HEK293 (cell line): ENCODE measurements at regions not wholly inside any gene's neighbourhood (a gene's known extent, or its start where the extent isn't known, plus 50 kb on each side); places are given as distances from the start of the nearest gene placed in this dataset.

Experiments used
- CTCF ChIA-PET: fragments of 350-600 bp; formaldehyde crosslinking; extraction: SDS; loops from one replicate; lab custom pipeline; 2021; ENCODE audit warnings: antibody characterized with exemption; lab: Yijun Ruan, JAX
- POLR2A ChIA-PET: fragments of 300-600 bp; formaldehyde crosslinking; extraction: SDS; loops from one replicate; lab custom pipeline; 2020; ENCODE audit warnings: antibody characterized with exemption, inconsistent platforms; lab: Yijun Ruan, JAX
- H3K27ac ChIP-seq: fragments of 200-500 bp; sonication (Bioruptor generic); 2 replicates; pipeline ENCODE4 v1.5.1; 2014; ENCODE audit warnings: low read depth, low read length, control low read depth, inconsistent platforms; ENCODE audit errors: extremely low read depth
- H3K36me3 ChIP-seq, 2 experiments: fragments of 200-500 bp in 1 of 2; sonication (Bioruptor generic) in 1 of 2; 1 replicate in 1 of 2; 2 replicates in 1 of 2; pipeline ENCODE4 v1.5.1; 2014 to 2017; ENCODE audit warnings: inconsistent platforms in 2 of 2, low read length in 2 of 2; ENCODE audit not compliant: control insufficient read depth in 2 of 2, insufficient read depth in 1 of 2
- H3K4me1 ChIP-seq: fragments of 200-500 bp; sonication (Bioruptor generic); 2 replicates; pipeline ENCODE4 v1.5.1; 2014; ENCODE audit warnings: mild to moderate bottlenecking, low read length, inconsistent platforms; ENCODE audit not compliant: control insufficient read depth, insufficient read depth
- H3K4me3 ChIP-seq: 2 replicates; pipeline ENCODE4 v1.5.1; 2011; ENCODE audit warnings: low read depth, mild to moderate bottlenecking, control low read depth, low read length, moderate library complexity
- H3K9me3 ChIP-seq: fragments of 200-500 bp; sonication (Bioruptor generic); 2 replicates; pipeline ENCODE4 v1.5.1; 2014; ENCODE audit warnings: low read depth, low read length, inconsistent platforms; ENCODE audit not compliant: control insufficient read depth, insufficient read depth
- GLI4 ChIP-seq: fragments of 450-650 bp; formaldehyde crosslinking; IDR thresholded peaks from 2 replicates; pipeline ENCODE4 v1.5.1; 2016; ENCODE audit warnings: missing biosample characterization, missing genetic modification characterization
- HIC1 ChIP-seq: fragments of 450-650 bp; formaldehyde crosslinking; IDR thresholded peaks from 2 replicates; pipeline ENCODE4 v1.5.1; 2016; ENCODE audit warnings: missing biosample characterization, missing genetic modification characterization
- HOXD13 ChIP-seq: sonication (generic); formaldehyde crosslinking; IDR thresholded peaks from 2 replicates; pipeline ENCODE4 v1.8.0; 2022; ENCODE audit warnings: missing genetic modification reagents, borderline replicate concordance
- PRDM10 ChIP-seq: fragments of 450-650 bp; formaldehyde crosslinking; IDR thresholded peaks from 2 replicates; pipeline ENCODE4 v1.5.1; 2016; ENCODE audit warnings: missing biosample characterization, missing genetic modification characterization
- TSHZ1 ChIP-seq: fragments of 450-650 bp; formaldehyde crosslinking; IDR thresholded peaks from 2 replicates; pipeline ENCODE4 v1.5.1; 2016; ENCODE audit warnings: missing biosample characterization, missing genetic modification characterization, borderline replicate concordance
- ZBTB48 ChIP-seq: fragments of 450-650 bp; formaldehyde crosslinking; IDR thresholded peaks from 2 replicates; pipeline ENCODE4 v1.5.1; 2016; ENCODE audit warnings: missing biosample characterization, missing genetic modification characterization
- ZBTB7A ChIP-seq: fragments of 450-650 bp; formaldehyde crosslinking; IDR thresholded peaks from 2 replicates; pipeline ENCODE4 v1.5.1; 2016; ENCODE audit warnings: low read depth, missing biosample characterization, missing genetic modification characterization
- ZNF2 ChIP-seq: fragments of 450-650 bp; formaldehyde crosslinking; IDR thresholded peaks from 2 replicates; pipeline ENCODE4 v1.5.1; 2016; ENCODE audit warnings: missing biosample characterization, missing genetic modification characterization
- ZNF23 ChIP-seq: fragments of 450-650 bp; formaldehyde crosslinking; IDR thresholded peaks from 2 replicates; pipeline ENCODE4 v1.5.1; 2016; ENCODE audit warnings: missing biosample characterization, missing genetic modification characterization, borderline replicate concordance
- ZNF394 ChIP-seq: fragments of 450-650 bp; formaldehyde crosslinking; IDR thresholded peaks from 2 replicates; pipeline ENCODE4 v1.5.1; 2016; ENCODE audit warnings: missing biosample characterization, missing genetic modification characterization, mild to moderate bottlenecking, moderate library complexity, borderline replicate concordance
- ZNF513 ChIP-seq: fragments of 450-650 bp; IDR thresholded peaks from 2 replicates; pipeline ENCODE4 v1.5.1; 2018; ENCODE audit warnings: missing biosample characterization, missing genetic modification characterization
- ZNF544 ChIP-seq: fragments of 450-650 bp; formaldehyde crosslinking; IDR thresholded peaks from 2 replicates; pipeline ENCODE4 v1.5.0; 2017; ENCODE audit warnings: missing biosample characterization, missing genetic modification characterization
- ZNF555 ChIP-seq: fragments of 450-650 bp; formaldehyde crosslinking; conservative IDR thresholded peaks from 2 replicates; pipeline ENCODE4 v1.5.1; 2017; ENCODE audit warnings: missing biosample characterization, mild to moderate bottlenecking, missing genetic modification characterization, inconsistent platforms
- ZNF664 ChIP-seq: fragments of 450-650 bp; formaldehyde crosslinking; IDR thresholded peaks from 2 replicates; pipeline ENCODE4 v1.5.1; 2016; ENCODE audit warnings: missing biosample characterization, missing genetic modification characterization
- TF ChIP-seq, protein P1 (sequence below): fragments of 450-650 bp; formaldehyde crosslinking; IDR thresholded peaks from 2 replicates; pipeline ENCODE4 v1.5.1; 2016; ENCODE audit warnings: missing biosample characterization, missing genetic modification characterization, low read depth
- TF ChIP-seq, protein P2 (sequence below): fragments of 450-650 bp; formaldehyde crosslinking; IDR thresholded peaks from 2 replicates; pipeline ENCODE4; 2016; ENCODE audit warnings: missing biosample characterization, missing genetic modification characterization

- Histone ChIP-seq H3K27ac (no peak overlapping the region), H3K4me1 (no peaks in the 10 kb centered on the region), H3K9me3 (no peaks in the 10 kb centered on the region), H3K4me3 (no peak overlapping the region), H3K36me3 (no peaks in the 10 kb centered on the region)
- TF ChIP-seq, protein P1, sequence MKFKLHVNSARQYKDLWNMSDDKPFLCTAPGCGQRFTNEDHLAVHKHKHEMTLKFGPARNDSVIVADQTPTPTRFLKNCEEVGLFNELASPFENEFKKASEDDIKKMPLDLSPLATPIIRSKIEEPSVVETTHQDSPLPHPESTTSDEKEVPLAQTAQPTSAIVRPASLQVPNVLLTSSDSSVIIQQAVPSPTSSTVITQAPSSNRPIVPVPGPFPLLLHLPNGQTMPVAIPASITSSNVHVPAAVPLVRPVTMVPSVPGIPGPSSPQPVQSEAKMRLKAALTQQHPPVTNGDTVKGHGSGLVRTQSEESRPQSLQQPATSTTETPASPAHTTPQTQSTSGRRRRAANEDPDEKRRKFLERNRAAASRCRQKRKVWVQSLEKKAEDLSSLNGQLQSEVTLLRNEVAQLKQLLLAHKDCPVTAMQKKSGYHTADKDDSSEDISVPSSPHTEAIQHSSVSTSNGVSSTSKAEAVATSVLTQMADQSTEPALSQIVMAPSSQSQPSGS (tag by site-specific recombination) = no peak
- TF ChIP-seq TSHZ1 (tag by site-specific recombination) (no peak), ZNF2 (tag by site-specific recombination) (no peak), ZNF513 (no peak), ZNF664 (no peak), HIC1 (tag by site-specific recombination) (no peak)
- CTCF ChIA-PET = no interaction called here
- POLR2A ChIA-PET = no interaction called here
These were observed 371.7 kb downstream of the WDR11 start for GRCh38 chr10:121222842-121223241.

DNA sequence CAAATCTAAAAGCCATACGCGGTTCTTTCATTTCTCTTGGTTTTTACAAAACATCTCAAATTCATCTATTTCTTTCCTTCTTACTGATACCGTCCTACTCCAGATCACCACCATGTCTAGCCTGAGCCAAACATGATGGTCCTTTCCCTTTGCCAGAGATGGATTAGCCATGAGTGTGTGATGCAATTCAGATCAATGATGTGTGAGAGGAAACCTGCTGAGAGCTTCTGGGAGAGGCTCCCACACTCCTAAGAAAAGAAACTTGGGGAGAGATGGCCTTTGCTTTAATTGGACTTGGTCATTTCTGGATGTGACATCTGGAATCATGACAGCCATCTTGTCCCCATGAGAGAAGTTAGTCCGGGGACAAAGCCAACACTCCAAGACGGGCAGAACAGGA, 367.2 kb downstream of the FGFR2 start:
- TF ChIP-seq GLI4 (tag by site-specific recombination) = no peak
- 0 out of 2 replicates have a peak, but pooled peaks have one; percentile 15 for TF ChIP-seq PRDM10 (tag by site-specific recombination)
- TF ChIP-seq, all 188 proteins: peak for 1
- no peaks in the 10 kb centered on the region for H3K36me3 ChIP-seq
- H3K9me3 ChIP-seq = no peaks in the 10 kb centered on the region
- CTCF ChIA-PET = no interaction called here
- no peaks in the 10 kb centered on the region for H3K4me1 ChIP-seq
- no peak overlapping the region for H3K4me3 ChIP-seq
- no peak overlapping the region for H3K27ac ChIP-seq
- POLR2A ChIA-PET = no interaction called here

- H3K36me3 ChIP-seq = no peaks in the 10 kb centered on the region
- POLR2A ChIA-PET = no interaction called here
- H3K9me3 ChIP-seq = 0 out of 2 replicates have a peak, but pooled peaks cover under 1% of the 10 kb centered on the region
- H3K27ac ChIP-seq = no peak overlapping the region
- H3K4me1 ChIP-seq = no peaks in the 10 kb centered on the region
- no peak overlapping the region for H3K4me3 ChIP-seq
- CTCF ChIA-PET = no interaction called here
- no peak for TF ChIP-seq ZNF23 (tag by site-specific recombination)
- TF ChIP-seq, protein P2, sequence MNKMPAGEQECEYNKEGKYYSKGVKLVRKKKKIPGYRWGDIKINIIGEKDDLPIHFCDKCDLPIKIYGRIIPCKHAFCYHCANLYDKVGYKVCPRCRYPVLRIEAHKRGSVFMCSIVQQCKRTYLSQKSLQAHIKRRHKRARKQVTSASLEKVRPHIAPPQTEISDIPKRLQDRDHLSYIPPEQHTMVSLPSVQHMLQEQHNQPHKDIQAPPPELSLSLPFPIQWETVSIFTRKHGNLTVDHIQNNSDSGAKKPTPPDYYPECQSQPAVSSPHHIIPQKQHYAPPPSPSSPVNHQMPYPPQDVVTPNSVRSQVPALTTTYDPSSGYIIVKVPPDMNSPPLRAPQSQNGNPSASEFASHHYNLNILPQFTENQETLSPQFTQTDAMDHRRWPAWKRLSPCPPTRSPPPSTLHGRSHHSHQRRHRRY (tag by site-specific recombination) = no peak
- TF ChIP-seq ZBTB7A (tag by site-specific recombination) = no peak
- no peak for TF ChIP-seq ZNF555
- TF ChIP-seq HOXD13 = no peak
- TF ChIP-seq ZNF544 (tag by site-specific recombination) = no peak
- no peak for TF ChIP-seq ZNF394 (tag by site-specific recombination)
- no peak for TF ChIP-seq ZBTB48
These were observed 365.8 kb downstream of the FGFR2 start for GRCh38 chr10:121232494-121232893.
